MM.1S (cell line): ENCODE measurements at regions not wholly inside any gene's neighbourhood (a gene's known extent, or its start where the extent isn't known, plus 50 kb on each side); places are given as distances from the start of the nearest gene placed in this dataset.
"Not testable (repeated sequence)": the region's sequence is repeated elsewhere in the genome, so short reads cannot be mapped to it uniquely, and the experiment has no call there.

Experiments
- CTCF ChIP-seq: fragments of 300-600 bp; sonication (generic); IDR thresholded peaks from 2 replicates; pipeline ENCODE4 v1.5.1; 2016; ENCODE audit warnings: antibody characterized with exemption, low read length, mixed read lengths
- EZH2 ChIP-seq: fragments of 300-600 bp; sonication (generic); optimal IDR thresholded peaks from 2 replicates; pipeline ENCODE3; 2017; ENCODE audit warnings: low read depth, mild to moderate bottlenecking, antibody characterized with exemption, low read length, mixed read lengths
- EZH2phosphoT487 ChIP-seq: fragments of 300-600 bp; sonication (generic); IDR thresholded peaks from 2 replicates; pipeline ENCODE4 v1.6.1; 2018; ENCODE audit warnings: antibody characterized with exemption, low read length

GRCh38 chr5:12576953-12577352, 672.7 kb upstream of the CTNND2 start:
- TF ChIP-seq CTCF, EZH2, EZH2phosphoT487: not testable (repeated sequence)
